ENCODE measurements at regions not wholly inside any gene's neighbourhood (a gene's known extent, or its start where the extent isn't known, plus 50 kb on each side); places are given as distances from the start of the nearest gene placed in this dataset.

- TF ChIP-seq CTCF (IDR thresholded peaks at IDR 0.05) (no peak), POLR2A (IDR thresholded peaks at IDR 0.05) (no peak)
Observed at GRCh38 chr2:158912112-158912511, 56.3 kb upstream of the TANC1 start.
